WTC11 (cell line): ENCODE measurements at regions not wholly inside any gene's neighbourhood (a gene's known extent, or its start where the extent isn't known, plus 50 kb on each side); places are given as distances from the start of the nearest gene placed in this dataset.

ENCODE experiments used
- CBFB ChIP-seq: sonication (generic); formaldehyde crosslinking; IDR thresholded peaks from 2 replicates; pipeline ENCODE4 v1.8.1; 2022; ENCODE audit warnings: mild to moderate bottlenecking, low read depth, missing genetic modification reagents
- CREB1 ChIP-seq: sonication (generic); formaldehyde crosslinking; IDR thresholded peaks from 2 replicates; pipeline ENCODE4 v1.8.0; 2023; ENCODE audit warnings: mild to moderate bottlenecking, missing genetic modification reagents
- MYBL2 ChIP-seq: sonication (generic); formaldehyde crosslinking; IDR thresholded peaks from 2 replicates; pipeline ENCODE4 v1.8.1; 2023; ENCODE audit warnings: mild to moderate bottlenecking, moderate library complexity, missing genetic modification reagents
- NR3C1 ChIP-seq: sonication (generic); formaldehyde crosslinking; conservative IDR thresholded peaks from 2 replicates; pipeline ENCODE4 v1.8.1; 2023; ENCODE audit warnings: low read depth, mild to moderate bottlenecking, missing genetic modification reagents
- TEAD4 ChIP-seq: sonication (generic); formaldehyde crosslinking; IDR thresholded peaks from 2 replicates; pipeline ENCODE4 v1.8.0; 2022; ENCODE audit warnings: mild to moderate bottlenecking, missing genetic modification reagents
- TF ChIP-seq, protein P1 (sequence below): fragments of 200-600 bp; IDR thresholded peaks from 2 replicates; pipeline ENCODE4 v1.8.0; 2022; ENCODE audit warnings: antibody characterized with exemption

GRCh38 chr1:8152731-8153702 lies 126.9 kb upstream of the ERRFI1 start:
- no peak for TF ChIP-seq CBFB (CRISPR knock-in tag)
- TF ChIP-seq, protein P1, sequence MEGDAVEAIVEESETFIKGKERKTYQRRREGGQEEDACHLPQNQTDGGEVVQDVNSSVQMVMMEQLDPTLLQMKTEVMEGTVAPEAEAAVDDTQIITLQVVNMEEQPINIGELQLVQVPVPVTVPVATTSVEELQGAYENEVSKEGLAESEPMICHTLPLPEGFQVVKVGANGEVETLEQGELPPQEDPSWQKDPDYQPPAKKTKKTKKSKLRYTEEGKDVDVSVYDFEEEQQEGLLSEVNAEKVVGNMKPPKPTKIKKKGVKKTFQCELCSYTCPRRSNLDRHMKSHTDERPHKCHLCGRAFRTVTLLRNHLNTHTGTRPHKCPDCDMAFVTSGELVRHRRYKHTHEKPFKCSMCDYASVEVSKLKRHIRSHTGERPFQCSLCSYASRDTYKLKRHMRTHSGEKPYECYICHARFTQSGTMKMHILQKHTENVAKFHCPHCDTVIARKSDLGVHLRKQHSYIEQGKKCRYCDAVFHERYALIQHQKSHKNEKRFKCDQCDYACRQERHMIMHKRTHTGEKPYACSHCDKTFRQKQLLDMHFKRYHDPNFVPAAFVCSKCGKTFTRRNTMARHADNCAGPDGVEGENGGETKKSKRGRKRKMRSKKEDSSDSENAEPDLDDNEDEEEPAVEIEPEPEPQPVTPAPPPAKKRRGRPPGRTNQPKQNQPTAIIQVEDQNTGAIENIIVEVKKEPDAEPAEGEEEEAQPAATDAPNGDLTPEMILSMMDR = no peak
- no peak for TF ChIP-seq MYBL2 (CRISPR knock-in tag)
- TF ChIP-seq NR3C1 = no peak
- TF ChIP-seq TEAD4 (CRISPR knock-in tag) = no peak
- no peak for TF ChIP-seq CREB1 (CRISPR knock-in tag)
